ENCODE measurements at regions not wholly inside any gene's neighbourhood (a gene's known extent, or its start where the extent isn't known, plus 50 kb on each side); places are given as distances from the start of the nearest gene placed in this dataset.

DNA sequence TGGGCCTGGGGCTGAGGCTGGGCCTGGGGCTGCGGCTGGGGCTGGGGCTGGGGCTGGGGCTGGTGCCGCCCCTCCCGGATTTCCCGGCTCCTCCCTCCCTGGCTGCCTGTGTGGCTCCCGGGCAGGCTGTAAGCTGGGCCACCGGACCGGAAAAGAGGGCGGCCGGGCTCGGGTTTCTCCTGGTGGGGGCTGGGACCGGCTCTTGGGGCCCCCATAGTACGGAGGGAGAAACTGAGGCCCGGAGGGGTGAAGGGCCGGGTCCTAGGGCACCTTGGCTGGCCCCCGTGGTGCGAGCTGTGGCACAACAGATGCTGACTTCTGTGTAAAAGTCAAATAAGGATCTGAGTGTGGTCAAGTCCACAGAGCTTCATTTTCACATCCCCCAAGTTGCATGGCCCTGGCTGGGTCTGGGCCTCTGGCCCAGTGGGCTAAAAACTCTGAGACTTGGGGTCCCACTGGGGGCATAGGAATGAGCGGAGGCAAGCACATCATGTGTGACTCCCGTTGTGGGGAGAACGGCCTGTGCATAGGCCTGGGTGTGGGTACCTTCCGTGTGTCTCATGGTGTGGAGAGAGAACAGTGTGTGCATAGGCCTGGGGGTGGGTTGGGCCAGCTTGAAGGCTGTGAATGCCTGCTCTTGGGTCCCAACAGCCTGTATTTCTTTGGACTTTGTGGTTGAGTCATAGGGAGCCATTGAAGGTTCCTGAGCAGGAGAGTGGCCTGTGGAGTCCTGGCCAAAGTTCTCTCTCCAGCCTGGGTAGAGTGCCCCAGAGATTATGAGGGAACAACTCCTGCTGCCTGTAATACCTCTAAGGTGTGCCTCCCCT, 123.9 kb upstream of the CIBAR2 start:
- TF ChIP-seq, protein P1, sequence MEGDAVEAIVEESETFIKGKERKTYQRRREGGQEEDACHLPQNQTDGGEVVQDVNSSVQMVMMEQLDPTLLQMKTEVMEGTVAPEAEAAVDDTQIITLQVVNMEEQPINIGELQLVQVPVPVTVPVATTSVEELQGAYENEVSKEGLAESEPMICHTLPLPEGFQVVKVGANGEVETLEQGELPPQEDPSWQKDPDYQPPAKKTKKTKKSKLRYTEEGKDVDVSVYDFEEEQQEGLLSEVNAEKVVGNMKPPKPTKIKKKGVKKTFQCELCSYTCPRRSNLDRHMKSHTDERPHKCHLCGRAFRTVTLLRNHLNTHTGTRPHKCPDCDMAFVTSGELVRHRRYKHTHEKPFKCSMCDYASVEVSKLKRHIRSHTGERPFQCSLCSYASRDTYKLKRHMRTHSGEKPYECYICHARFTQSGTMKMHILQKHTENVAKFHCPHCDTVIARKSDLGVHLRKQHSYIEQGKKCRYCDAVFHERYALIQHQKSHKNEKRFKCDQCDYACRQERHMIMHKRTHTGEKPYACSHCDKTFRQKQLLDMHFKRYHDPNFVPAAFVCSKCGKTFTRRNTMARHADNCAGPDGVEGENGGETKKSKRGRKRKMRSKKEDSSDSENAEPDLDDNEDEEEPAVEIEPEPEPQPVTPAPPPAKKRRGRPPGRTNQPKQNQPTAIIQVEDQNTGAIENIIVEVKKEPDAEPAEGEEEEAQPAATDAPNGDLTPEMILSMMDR (IDR thresholded peaks at IDR 0.05): no peak
- TF ChIP-seq POLR2A (IDR thresholded peaks at IDR 0.05): no peak

Data from heart left ventricle (tissue), 13 donors.